ENCODE measurements at regions not wholly inside any gene's neighbourhood (a gene's known extent, or its start where the extent isn't known, plus 50 kb on each side); places are given as distances from the start of the nearest gene placed in this dataset.

GRCh38 chr4:135839712-135840111 is 1638.1 kb upstream of the PABPC4L start:
- FAIRE-seq, result no peak
- no peak overlapping the region for H3K9ac ChIP-seq (ENCODE audit: control insufficient read depth, insufficient read depth, low read length)
- CTCF ChIA-PET, result no interaction called here

More at GRCh38 chr4:135839712-135840111, 1638.1 kb upstream of the PABPC4L start:
- ChIA-PET RAD21 (ENCODE audit: unreplicated experiment) (no interaction called here), POLR2A (no interaction called here), SMC1A (ENCODE audit: uncharacterized antibody, unreplicated experiment) (interaction anchor here (0.6 to 0.9 kb wide), 2 partner anchors 92 to 312 kb away, joined by 3 to 4 read pairs; no protein-coding TSS in a partner anchor)
- BruUV-seq (replicated peaks), result no TSS peak
- no peak for ATAC-seq
- Histone ChIP-seq H3K27me3 (replicated peaks in 1 of 2; ENCODE audit: control insufficient read depth in 2 of 2, insufficient read depth in 2 of 2, low read length in 1 of 2) (no peaks in the 10 kb centered on the region), H4K20me1 (ENCODE audit: control insufficient read depth, insufficient read depth) (no peaks in the 10 kb centered on the region), H3K4me3 (no peak overlapping the region), H3K27ac (ENCODE audit: control insufficient read depth, insufficient read depth) (no peak overlapping the region), H2AFZ (ENCODE audit: control insufficient read depth, low read depth, low read length) (no peak overlapping the region), H3K79me2 (ENCODE audit: control insufficient read depth, insufficient read depth, low read length) (no peaks in the 10 kb centered on the region), H3K4me2 (ENCODE audit: control insufficient read depth, insufficient read depth) (no peak overlapping the region), H3K9me3 (replicated peaks; ENCODE audit: control insufficient read depth, insufficient read depth, low read length) (no peaks in the 10 kb centered on the region), H3K4me1 (ENCODE audit: control insufficient read depth, insufficient read depth, low read length) (no peaks in the 10 kb centered on the region), H3K36me3 (ENCODE audit: control insufficient read depth in 2 of 2, insufficient read depth in 2 of 2, low read length in 1 of 2) (no peaks in the 10 kb centered on the region)
- no peak for DNase-seq (ENCODE audit: low read depth, low spot score)
- 18% methylated on average over 2 of the region's 2 CpGs for WGBS (ENCODE audit: insufficient coverage, insufficient replicate concordance, low lambda C conversion rate, missing lambda C conversion rate)
- intact Hi-C loops (cut with micrococcal nuclease; ENCODE audit: unreplicated experiment) (no loop called here), in situ Hi-C loops (cut with MboI) (no loop called here)
- TF ChIP-seq BACH1 (IDR thresholded peaks at IDR 0.05; ENCODE audit: borderline replicate concordance) (no peak), PRDM15 (CRISPR knock-in tag; IDR thresholded peaks at IDR 0.05) (no peak), ZNF217 (IDR thresholded peaks at IDR 0.05) (no peak), IRF4 (IDR thresholded peaks at IDR 0.05; ENCODE audit: low read depth, low read length) (no peak), EED (IDR thresholded peaks at IDR 0.05; ENCODE audit: low read depth) (no peak)
